Ascending aorta (tissue), 2 donors: ENCODE measurements at regions not wholly inside any gene's neighbourhood (a gene's known extent, or its start where the extent isn't known, plus 50 kb on each side); places are given as distances from the start of the nearest gene placed in this dataset.

ENCODE experiments used
- DNase-seq, 2 donors: peaks; one replicate each; pipeline ENCODE4 v3.0.0-alpha.2; 2019; ENCODE audit warnings: low spot score in 2 of 2
- H3K27ac ChIP-seq, 2 donors: fragments of 200-600 bp; sonication (generic); one replicate each; pipeline ENCODE4 v1.5.1; 2016 to 2017; ENCODE audit warnings: mild to moderate bottlenecking in 1 of 2
- H3K27me3 ChIP-seq: fragments of 200-600 bp; sonication (generic); one replicate; pipeline ENCODE4 v1.5.1; 2017
- H3K36me3 ChIP-seq, 2 donors: fragments of 200-600 bp; sonication (generic); one replicate each; pipeline ENCODE4 v1.5.1; 2016
- H3K4me1 ChIP-seq, 2 donors: fragments of 200-600 bp; sonication (generic); one replicate each; pipeline ENCODE4 v1.5.1; 2016 to 2017; ENCODE audit warnings: mild to moderate bottlenecking in 1 of 2
- H3K4me3 ChIP-seq, 2 donors: fragments of 200-600 bp; sonication (generic); one replicate each; pipeline ENCODE4 v1.5.1; 2016 to 2017; ENCODE audit warnings: mild to moderate bottlenecking in 1 of 2
- H3K9me3 ChIP-seq, 2 donors: fragments of 200-600 bp; sonication (generic); one replicate each; pipeline ENCODE4 v1.5.1; 2016
- intact Hi-C: fragments of 100-400 bp; cut with DNase I; formaldehyde crosslinking; loops from one replicate; pipeline ENCODE4 v1.15.1; 2023
- TF ChIP-seq, protein P1 (sequence below), 3 experiments: fragments of 200-600 bp in 2 of 3; fragments of 450-650 bp in 1 of 3; sonication (generic) in 2 of 3; IDR thresholded peaks; one replicate each; pipeline ENCODE4 v1.5.1; 2016 to 2019; ENCODE audit warnings: antibody characterized with exemption in 3 of 3, mild to moderate bottlenecking in 1 of 3, moderate library complexity in 1 of 3

DNA sequence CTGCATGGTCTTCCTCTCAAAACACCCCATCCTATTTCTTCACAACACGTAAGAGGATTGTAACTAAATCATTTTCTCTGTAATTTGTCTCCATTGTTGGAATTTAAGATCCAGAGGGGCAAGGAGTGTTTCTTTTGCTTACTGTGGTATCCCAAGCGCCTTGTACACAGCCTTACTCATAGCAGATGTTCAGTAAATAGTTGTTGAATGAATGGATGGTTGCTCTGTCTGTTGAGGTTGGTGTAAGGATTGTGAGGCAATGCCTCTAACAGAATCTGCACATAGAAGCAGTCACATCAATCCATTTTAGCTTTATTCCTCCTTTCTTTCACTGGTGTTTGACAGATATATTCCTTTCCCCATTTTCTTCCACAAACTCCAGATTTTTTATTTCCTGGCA is 90.1 kb downstream of the ZNF365 start:
- DNase-seq = no peak
- no peak overlapping the region for H3K4me3 ChIP-seq
- TF ChIP-seq, protein P1, sequence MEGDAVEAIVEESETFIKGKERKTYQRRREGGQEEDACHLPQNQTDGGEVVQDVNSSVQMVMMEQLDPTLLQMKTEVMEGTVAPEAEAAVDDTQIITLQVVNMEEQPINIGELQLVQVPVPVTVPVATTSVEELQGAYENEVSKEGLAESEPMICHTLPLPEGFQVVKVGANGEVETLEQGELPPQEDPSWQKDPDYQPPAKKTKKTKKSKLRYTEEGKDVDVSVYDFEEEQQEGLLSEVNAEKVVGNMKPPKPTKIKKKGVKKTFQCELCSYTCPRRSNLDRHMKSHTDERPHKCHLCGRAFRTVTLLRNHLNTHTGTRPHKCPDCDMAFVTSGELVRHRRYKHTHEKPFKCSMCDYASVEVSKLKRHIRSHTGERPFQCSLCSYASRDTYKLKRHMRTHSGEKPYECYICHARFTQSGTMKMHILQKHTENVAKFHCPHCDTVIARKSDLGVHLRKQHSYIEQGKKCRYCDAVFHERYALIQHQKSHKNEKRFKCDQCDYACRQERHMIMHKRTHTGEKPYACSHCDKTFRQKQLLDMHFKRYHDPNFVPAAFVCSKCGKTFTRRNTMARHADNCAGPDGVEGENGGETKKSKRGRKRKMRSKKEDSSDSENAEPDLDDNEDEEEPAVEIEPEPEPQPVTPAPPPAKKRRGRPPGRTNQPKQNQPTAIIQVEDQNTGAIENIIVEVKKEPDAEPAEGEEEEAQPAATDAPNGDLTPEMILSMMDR (IDR thresholded peaks at IDR 0.05) = no peak
- H3K4me1 ChIP-seq = no peaks in the 10 kb centered on the region
- intact Hi-C loops = no loop called here
- H3K9me3 ChIP-seq = peaks cover 0 to 3% of the 10 kb centered on the region in 2 donors
- H3K27ac ChIP-seq = no peak overlapping the region
- no peaks in the 10 kb centered on the region for H3K36me3 ChIP-seq
- H3K27me3 ChIP-seq = no peaks in the 10 kb centered on the region

DNA sequence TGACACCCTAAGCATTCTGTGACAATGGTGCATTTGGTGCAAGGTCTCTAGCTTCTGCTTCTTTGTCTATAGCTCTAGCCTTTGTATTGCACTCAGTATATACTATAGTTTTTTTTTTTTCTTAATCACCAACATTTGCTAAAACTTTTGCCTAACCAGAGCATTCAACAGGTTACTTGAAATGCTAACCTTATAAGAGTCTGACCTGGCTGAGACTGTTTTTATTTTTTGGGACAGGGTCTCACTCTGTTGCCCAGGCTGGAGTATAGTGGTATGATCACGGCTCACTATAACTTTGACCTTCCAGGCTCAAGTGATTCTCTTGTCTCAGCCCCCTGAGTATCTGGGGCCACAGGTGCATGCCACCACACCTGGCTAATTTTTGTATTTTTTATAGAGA is 92.4 kb downstream of the ZNF365 start:
- H3K9me3 ChIP-seq = peaks cover 0 to 3% of the 10 kb centered on the region in 2 donors
- intact Hi-C loops = no loop called here

DNA sequence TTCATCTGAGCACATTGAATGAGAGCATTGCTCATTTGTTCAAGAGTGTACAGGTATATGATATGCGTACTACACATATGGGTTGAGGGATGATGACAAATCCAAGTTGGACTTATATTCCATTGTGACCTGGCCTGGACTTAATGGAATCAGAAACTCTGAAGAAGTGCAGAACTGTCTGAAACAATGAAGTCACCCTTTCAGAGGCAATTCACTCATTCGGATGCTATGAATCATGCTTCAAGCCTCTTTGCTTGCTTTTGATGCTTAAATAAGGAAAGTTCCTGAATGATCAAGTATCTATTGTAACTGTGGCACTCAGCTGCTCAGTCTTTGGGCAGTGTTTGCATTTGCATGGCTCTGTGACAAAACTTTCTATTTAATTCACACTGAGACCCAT is 93.4 kb downstream of the ZNF365 start:
- TF ChIP-seq, protein P1 (IDR thresholded peaks at IDR 0.05) = no peak
- intact Hi-C loops = no loop called here
- no peak for DNase-seq

More for the DNA sequence above, 92.4 kb downstream of the ZNF365 start:
- no peaks in the 10 kb centered on the region for H3K27me3 ChIP-seq
- H3K4me1 ChIP-seq = no peaks in the 10 kb centered on the region
- no peak overlapping the region for H3K4me3 ChIP-seq
- no peaks in the 10 kb centered on the region for H3K36me3 ChIP-seq
- H3K27ac ChIP-seq = no peak overlapping the region
- TF ChIP-seq, protein P1 (IDR thresholded peaks at IDR 0.05) = no peak
- DNase-seq = no peak

DNA sequence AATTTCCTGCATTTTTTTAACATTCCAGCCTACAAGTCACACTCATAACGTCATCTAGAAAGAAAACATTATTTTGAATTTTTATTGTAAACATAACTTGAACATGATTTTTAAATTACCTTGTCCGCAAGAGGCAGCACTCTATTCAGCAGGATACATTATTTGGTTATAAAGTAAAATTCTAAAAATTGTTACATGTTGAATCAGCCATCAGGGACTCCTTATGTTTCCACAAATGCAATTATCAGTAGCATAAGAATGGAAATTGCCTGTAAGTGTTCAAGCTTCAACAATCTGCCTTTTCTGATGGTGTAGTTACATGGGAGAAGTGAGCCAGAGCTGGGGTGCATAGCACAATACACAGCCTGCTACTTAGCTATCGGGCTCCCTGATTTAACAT is 97.5 kb downstream of the ZNF365 start:
- H3K4me3 ChIP-seq = no peak overlapping the region
- no peak for DNase-seq
- no peaks in the 10 kb centered on the region for H3K4me1 ChIP-seq
- no peaks in the 10 kb centered on the region for H3K9me3 ChIP-seq
- H3K27me3 ChIP-seq = no peaks in the 10 kb centered on the region
- TF ChIP-seq, protein P1 (IDR thresholded peaks at IDR 0.05) = no peak
- intact Hi-C loops = no loop called here
- no peak overlapping the region for H3K27ac ChIP-seq
- H3K36me3 ChIP-seq = no peaks in the 10 kb centered on the region

More for the DNA sequence above, 93.4 kb downstream of the ZNF365 start:
- H3K36me3 ChIP-seq = no peaks in the 10 kb centered on the region
- H3K27ac ChIP-seq = no peak overlapping the region
- H3K9me3 ChIP-seq = peaks cover 0 to 3% of the 10 kb centered on the region in 2 donors
- no peaks in the 10 kb centered on the region for H3K27me3 ChIP-seq
- no peaks in the 10 kb centered on the region for H3K4me1 ChIP-seq
- H3K4me3 ChIP-seq = no peak overlapping the region

- intact Hi-C loops = no loop called here
- Histone ChIP-seq H3K4me3 (no peak overlapping the region), H3K27ac (no peak overlapping the region), H3K36me3 (no peaks in the 10 kb centered on the region), H3K27me3 (no peaks in the 10 kb centered on the region), H3K9me3 (no peaks in the 10 kb centered on the region), H3K4me1 (no peaks in the 10 kb centered on the region)
- TF ChIP-seq, protein P1 (IDR thresholded peaks at IDR 0.05) = no peak
- DNase-seq = no peak
Observed at GRCh38 chr10:62473241-62473640, 99.1 kb downstream of the ZNF365 start.

DNA sequence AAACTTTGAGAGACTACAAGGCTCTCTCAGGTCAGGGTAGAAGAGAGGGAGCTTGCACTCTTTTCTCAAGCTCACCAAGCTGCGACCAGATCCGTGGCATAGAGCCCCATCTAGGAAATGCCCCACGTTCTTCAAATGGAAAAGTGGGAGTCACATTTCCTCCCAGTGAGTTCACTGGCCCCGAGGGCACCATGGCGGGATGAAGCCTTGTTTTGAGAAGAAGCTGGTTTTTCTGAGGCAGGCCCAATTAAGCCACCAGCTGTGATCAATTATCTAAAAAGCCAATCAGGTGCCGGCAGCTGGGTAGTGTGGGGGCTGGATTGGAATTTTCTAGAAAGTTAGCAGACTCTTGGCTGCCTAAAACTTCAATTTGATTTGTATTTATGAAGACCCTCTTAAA is 101.4 kb downstream of the ZNF365 start:
- Histone ChIP-seq H3K36me3 (no peaks in the 10 kb centered on the region), H3K9me3 (no peaks in the 10 kb centered on the region), H3K4me3 (no peak overlapping the region), H3K27me3 (no peaks in the 10 kb centered on the region), H3K4me1 (no peaks in the 10 kb centered on the region), H3K27ac (no peak overlapping the region)
- intact Hi-C loops = no loop called here
- DNase-seq = no peak
- TF ChIP-seq, protein P1 (IDR thresholded peaks at IDR 0.05) = no peak
